Transverse colon (tissue), 3 donors: ENCODE measurements at regions not wholly inside any gene's neighbourhood (a gene's known extent, or its start where the extent isn't known, plus 50 kb on each side); places are given as distances from the start of the nearest gene placed in this dataset.
"Not testable (repeated sequence)": the region's sequence is repeated elsewhere in the genome, so short reads cannot be mapped to it uniquely, and the experiment has no call there.

Experiments
- EP300 ChIP-seq: sonication (generic); formaldehyde crosslinking; IDR thresholded peaks from one replicate; pipeline ENCODE4 v1.6.1; 2017; ENCODE audit warnings: antibody characterized with exemption, low read depth
- POLR2AphosphoS5 ChIP-seq, 3 donors: sonication (generic); formaldehyde crosslinking; IDR thresholded peaks; one replicate each; pipeline ENCODE4 v1.6.1; 2016; ENCODE audit warnings: antibody characterized with exemption in 3 of 3

GRCh38 chr4:4028752-4029151, 198.0 kb downstream of the OTOP1 start:
- TF ChIP-seq EP300; POLR2AphosphoS5 (IDR thresholded peaks at IDR 0.05): not testable (repeated sequence)
